Fibroblast of the aortic adventitia (primary cell): ENCODE measurements at regions not wholly inside any gene's neighbourhood (a gene's known extent, or its start where the extent isn't known, plus 50 kb on each side); places are given as distances from the start of the nearest gene placed in this dataset.

ENCODE experiments used
- DNase-seq: peaks from one replicate; pipeline ENCODE4 v3.0.0-alpha.2; 2010; ENCODE audit warnings: low read depth
- H3K4me3 ChIP-seq: 2 replicates; pipeline ENCODE4 v1.5.1; 2011; ENCODE audit warnings: low read depth, mild to moderate bottlenecking, control low read depth, low read length, moderate library complexity
- TF ChIP-seq, protein P1 (sequence below): IDR thresholded peaks from 2 replicates; pipeline ENCODE4 v1.5.1; 2011; ENCODE audit warnings: mild to moderate bottlenecking, low read length, control low read depth, inconsistent platforms; ENCODE audit not compliant: insufficient read depth

- TF ChIP-seq, protein P1, sequence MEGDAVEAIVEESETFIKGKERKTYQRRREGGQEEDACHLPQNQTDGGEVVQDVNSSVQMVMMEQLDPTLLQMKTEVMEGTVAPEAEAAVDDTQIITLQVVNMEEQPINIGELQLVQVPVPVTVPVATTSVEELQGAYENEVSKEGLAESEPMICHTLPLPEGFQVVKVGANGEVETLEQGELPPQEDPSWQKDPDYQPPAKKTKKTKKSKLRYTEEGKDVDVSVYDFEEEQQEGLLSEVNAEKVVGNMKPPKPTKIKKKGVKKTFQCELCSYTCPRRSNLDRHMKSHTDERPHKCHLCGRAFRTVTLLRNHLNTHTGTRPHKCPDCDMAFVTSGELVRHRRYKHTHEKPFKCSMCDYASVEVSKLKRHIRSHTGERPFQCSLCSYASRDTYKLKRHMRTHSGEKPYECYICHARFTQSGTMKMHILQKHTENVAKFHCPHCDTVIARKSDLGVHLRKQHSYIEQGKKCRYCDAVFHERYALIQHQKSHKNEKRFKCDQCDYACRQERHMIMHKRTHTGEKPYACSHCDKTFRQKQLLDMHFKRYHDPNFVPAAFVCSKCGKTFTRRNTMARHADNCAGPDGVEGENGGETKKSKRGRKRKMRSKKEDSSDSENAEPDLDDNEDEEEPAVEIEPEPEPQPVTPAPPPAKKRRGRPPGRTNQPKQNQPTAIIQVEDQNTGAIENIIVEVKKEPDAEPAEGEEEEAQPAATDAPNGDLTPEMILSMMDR = no peak
- DNase-seq = no peak
- no peak overlapping the region for H3K4me3 ChIP-seq
Measured at GRCh38 chr16:54620197-54620596, 310.5 kb upstream of the IRX5 start.

- H3K4me3 ChIP-seq = no peak overlapping the region
- TF ChIP-seq, protein P1 = no peak
- no peak for DNase-seq
Measured at GRCh38 chr16:54616610-54617009, 314.1 kb upstream of the IRX5 start.

DNA sequence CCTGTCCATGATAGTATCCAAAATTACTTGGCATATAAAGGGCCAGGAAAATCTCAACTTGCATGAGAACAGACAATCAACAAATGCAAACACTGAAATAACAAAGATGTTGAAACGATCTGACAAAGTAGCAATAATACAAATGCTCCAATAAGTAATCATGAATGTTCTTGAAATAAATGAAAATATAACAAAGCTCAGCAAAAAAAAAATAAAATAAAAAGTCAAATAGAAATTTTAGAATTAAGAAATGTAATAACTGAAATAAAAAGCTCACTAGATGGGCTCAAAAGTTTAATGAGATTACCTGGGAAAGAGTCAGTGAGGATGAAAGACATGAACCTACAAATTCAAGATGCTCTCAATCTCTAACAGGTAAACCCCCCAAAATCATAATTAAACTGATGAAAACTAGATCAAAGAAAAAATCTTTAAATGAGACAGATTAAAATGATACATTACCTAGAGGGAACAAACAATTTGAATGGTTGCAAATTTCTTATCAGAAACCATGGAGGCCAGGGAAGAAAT lies 319.0 kb upstream of the IRX3 start:
- DNase-seq = no peak
- TF ChIP-seq, protein P1 = no peak
- no peak overlapping the region for H3K4me3 ChIP-seq

DNA sequence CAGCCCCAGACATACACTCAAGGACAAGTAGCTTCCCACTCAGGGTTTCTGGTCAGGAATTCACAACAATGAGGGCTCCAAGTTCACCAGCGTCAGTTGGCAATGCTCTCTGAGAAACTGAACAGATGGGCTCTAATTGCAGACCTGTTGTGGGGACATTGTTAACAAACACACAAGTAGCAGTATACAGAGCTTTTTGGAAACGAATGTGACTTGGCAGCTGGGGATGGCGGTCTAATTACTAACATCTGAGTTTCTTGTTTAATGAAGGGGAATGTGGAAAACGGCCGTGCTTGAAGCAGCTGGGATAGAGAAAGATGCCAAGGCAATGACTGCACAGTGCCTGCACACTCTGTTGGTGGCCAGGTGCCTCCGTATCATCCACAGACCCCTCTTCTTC lies 316.1 kb upstream of the IRX3 start:
- H3K4me3 ChIP-seq = no peak overlapping the region
- TF ChIP-seq, protein P1 = no peak
- DNase-seq = no peak

DNA sequence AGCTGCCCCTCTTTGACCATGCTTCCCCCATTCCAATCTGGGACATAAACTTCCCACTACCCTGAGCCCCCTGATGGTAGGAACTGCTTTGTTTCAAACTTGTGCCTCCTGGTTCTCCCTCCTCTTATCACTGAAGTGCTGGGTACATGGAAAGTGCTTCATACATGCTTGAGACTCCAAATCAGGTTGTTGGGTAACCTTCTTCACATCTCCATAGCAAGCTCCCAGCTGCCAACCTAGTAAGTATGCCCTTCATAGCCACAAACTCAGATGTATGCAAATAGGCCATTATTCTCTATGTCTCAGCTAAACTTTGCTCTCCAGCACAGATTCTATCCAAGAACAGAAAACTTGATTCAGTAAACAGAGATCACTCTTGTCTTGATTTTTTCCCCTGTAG lies 310.6 kb upstream of the IRX3 start:
- no peak for DNase-seq
- H3K4me3 ChIP-seq = no peak overlapping the region
- TF ChIP-seq, protein P1 = no peak

- DNase-seq = no peak
Measured at GRCh38 chr16:54595621-54596020, 309.0 kb upstream of the IRX3 start.

More at GRCh38 chr16:54595621-54596020, 309.0 kb upstream of the IRX3 start:
- H3K4me3 ChIP-seq = no peak overlapping the region
- TF ChIP-seq, protein P1 = no peak
